Activated CD8-positive, alpha-beta memory T cell treated with anti-CD3 and anti-CD28 coated beads for 24 hours (primary cell): ENCODE measurements at regions not wholly inside any gene's neighbourhood (a gene's known extent, or its start where the extent isn't known, plus 50 kb on each side); places are given as distances from the start of the nearest gene placed in this dataset.
"Not testable (repeated sequence)": the region's sequence is repeated elsewhere in the genome, so short reads cannot be mapped to it uniquely, and the experiment has no call there.

ENCODE experiments used
- DNase-seq: peaks from one replicate; pipeline ENCODE4 v3.0.0-alpha.2; 2020

DNA sequence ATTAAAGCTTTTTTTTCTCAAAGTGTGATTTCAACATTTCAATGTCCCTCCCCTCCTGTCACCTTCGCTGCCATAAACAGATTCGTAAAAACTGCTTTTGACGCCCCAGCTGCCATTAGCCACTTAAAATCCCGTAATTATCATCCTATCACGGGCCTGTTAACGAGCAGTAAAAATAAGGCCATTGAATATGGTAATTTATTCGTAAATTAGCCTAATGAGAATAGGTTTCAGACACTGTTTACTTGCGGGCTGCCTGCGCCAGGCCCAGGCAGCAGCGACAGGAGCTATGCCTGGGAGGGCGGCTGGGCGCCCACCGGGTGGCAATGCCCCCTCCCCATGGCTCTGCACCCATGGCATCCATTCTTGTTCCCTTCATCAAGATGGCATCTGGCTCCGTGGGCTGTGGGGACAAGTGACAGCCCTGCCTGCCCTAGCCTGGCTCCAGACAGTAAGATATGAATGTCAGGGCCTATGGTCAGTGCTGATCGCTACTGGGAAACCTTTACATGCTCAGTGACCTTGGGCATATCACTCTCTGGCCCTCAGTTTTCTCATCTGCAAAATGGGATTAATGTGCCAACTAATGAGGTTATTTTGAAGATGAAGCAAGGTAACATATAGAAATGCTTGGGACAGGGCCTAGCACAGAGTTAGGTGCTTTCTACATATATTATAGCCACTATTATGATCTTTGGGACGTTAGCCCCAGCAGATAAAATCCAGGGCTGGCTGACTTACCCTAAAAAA is 500.8 kb downstream of the MN1 start:
- DNase-seq, result no peak

- no peak for DNase-seq
Measured at GRCh38 chr22:27302501-27302900, 499.1 kb downstream of the MN1 start.

GRCh38 chr22:27303718-27304117 is 497.8 kb downstream of the MN1 start:
- DNase-seq, result no peak

DNA sequence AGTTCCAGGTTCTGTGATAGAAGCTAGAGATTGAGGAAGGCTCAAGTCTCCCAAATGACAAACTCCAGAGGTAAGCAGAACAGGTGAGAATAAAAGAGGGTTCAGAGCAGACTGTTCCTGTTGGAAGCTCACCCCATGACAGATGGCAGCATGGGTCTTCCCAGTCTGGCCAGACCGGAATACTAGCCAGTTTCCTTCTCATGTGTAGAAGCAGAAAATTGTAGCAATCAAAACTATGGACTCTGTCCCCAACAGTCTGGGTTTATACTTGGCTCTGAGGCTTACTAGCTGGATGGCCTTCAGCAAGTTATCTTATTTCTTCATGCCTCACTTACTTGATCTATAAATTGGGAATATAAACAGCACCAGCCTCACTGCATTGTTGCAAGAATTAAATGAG is 494.8 kb downstream of the MN1 start:
- no peak for DNase-seq

- DNase-seq, result no peak
Measured at GRCh38 chr22:27307545-27308247, 493.9 kb downstream of the MN1 start.

DNA sequence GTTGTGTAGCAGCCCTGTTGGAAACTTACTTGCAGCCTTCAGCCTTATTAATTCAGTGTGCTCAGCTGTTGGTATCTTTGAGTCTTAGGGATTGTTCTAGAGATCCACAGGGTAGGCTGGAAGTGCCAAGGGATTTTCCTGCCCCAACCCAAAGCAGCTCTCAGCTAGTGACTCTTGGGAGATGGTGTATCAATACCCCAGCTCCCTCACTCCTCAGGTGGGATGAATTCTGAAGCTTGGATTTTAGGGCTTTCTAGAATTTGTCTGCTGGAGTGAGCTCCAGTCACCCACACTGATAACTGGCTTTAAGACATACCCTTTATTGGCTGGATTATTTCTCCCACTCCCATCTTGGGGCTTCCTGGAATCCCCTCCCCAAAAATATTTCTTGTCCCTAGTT is 493.0 kb downstream of the MN1 start:
- no peak for DNase-seq

- DNase-seq, result no peak
Measured at GRCh38 chr22:27309697-27310096, 491.9 kb downstream of the MN1 start.

GRCh38 chr22:27310966-27311697 is 490.4 kb downstream of the MN1 start:
- DNase-seq, result no peak

- no peak for DNase-seq
Measured at GRCh38 chr22:27311698-27312550, 489.6 kb downstream of the MN1 start.

DNA sequence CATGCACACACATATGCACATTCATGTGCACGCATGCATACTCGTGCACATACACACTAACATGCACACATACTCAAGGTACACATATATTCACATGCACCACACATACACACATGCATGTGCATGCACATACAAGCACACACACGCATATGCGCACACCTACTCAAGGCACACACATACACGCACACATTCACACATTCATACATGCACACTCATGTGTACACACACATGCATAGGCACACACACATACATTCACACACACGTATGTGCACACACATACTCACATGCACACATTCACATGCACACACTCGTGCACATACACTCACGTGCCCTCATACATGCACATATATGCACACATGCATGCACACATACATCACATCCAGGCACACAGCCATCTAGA is 489.0 kb downstream of the MN1 start:
- DNase-seq, result no peak

DNA sequence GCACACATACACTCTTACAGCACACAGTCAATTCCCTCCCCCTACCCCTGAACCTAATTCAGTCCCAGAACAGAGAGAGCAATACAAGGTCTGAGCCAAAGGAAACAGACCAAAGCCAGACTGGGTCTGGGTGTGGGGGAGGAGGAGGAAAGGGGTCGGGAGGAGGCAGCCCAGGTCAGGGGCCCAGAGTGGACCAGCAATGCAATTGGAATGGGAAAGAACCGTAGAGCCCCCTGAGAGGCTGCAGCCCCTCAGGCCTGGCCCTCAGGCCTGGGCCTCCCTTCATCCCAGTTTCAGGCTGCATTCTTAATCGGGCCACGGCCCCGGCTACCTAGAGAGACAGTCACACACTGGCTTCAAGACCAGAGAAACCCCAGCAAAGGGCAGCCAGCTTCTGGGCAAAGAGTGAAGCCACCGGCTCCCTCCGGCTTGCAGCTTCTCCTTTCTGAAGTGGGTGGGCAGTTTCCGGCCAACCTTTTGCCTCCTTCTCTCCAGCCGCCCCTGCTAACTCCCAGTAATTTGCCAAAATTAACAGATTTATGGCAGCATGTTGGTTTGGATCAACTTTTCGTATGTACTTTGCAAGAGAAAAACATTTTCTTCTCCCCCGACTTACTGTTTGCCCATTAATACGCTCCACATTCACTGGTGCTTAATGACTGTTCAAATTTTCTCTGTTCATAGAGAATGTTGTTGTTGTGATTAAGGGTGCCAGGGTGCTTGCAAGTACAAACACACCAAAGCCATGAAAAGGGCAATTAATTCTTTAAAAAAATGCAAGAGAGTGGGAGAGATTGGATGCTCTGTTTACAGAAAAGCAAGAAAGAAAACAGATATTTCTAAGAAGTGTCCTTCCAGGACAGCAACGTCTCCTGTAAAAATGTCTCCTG is 488.3 kb downstream of the MN1 start:
- no peak for DNase-seq

GRCh38 chr22:27314276-27314807 is 487.2 kb downstream of the MN1 start:
- DNase-seq, result no peak

- no peak for DNase-seq
Measured at GRCh38 chr22:27315833-27316232, 485.7 kb downstream of the MN1 start.

DNA sequence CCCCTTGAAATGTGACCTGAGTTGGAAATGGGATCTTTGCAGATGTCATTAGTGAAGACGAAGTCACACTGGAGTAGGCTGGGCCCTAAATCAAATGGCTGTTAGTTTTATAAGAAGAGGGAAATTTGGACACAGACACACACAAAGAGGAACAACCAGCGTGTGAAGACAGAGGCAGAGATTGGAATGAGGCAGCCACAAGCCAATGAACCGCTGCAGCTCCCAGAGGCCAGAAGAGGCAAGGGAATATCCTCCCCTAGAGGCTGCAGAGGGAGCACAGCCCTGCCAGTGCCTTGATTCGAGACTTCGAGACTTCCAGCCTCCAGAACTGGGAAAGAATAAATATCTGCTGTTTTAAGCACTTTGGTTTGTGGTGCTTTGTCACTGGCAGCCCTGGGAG is 484.5 kb downstream of the MN1 start:
- no peak for DNase-seq

- DNase-seq, result no peak
Measured at GRCh38 chr22:27317971-27318428, 483.6 kb downstream of the MN1 start.

DNA sequence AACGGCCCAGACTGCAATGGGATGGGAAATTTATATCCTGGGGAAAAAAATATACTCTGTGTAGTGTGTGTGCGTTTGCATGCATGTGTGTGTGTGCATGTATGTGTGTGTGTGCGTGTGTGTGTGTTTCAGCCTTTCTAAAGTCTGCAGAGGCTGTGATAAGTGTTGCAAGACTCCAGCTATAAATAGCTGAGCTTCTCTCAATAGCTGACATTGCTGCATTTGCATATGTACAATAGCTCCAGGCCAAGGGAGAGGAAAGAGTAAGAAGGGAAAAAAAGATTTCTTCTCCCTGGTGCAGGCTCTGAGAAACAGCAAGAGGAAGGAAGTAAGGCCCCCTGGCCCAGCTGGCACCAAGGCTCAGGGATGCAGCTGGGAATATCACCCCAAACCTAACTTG is 483.0 kb downstream of the MN1 start:
- DNase-seq, result no peak

DNA sequence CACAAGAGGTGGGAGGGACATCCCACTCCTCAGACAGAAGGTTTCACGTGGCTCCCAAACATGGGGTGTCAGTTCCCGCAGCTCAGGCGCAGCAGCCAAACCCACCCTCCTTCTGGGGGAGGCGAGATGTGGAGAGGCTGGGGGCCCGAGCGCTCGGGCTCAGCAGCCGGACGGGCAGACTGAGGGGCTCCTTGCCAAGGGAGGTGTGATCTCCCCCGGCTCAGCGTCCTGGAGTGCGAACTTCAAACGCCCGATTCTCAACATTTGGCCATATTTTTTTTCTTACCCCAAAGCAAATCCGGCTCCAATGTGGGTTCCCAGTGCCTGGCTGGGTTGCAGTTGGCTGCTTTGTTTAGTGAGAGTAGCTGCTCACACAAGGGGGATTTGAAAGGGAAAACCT is 477.9 kb downstream of the MN1 start:
- DNase-seq, result no peak

DNA sequence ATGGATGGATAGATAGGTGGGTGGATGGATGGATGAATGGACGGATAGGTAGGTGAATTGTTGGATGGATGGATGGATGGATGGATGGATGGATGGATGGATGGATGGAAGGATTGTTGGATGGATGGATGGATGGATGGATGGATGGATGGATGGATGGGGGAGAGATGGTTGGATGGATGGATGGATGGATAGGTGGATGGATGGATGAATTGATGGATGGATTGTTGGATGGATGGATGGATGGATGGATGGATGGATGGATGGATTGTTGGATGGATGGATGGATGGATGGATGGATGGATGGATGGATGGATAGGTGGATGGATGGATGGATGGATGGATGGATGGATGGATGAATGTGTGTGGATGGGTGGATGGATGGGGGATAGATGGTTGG is 476.6 kb downstream of the MN1 start:
- DNase-seq, result not testable (repeated sequence)

DNA sequence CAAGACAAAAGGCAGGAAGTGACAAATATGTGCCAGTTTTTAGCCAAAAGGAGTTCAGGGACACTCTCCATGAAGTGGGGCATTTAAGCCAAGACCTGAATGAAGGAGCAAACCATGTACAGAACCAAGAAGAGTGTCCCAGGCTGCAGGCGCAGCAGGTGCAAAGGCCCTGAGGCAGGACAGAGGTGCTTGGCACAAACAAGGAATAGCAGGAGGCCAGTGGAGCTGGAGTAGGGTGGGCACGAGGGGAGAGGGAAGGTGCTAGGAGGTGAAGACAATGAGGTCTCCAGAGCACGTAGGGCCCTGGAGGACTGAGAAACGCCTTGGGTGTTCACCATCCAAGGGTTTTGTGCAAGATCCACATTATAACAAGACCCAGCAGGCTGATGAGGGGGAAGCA is 474.1 kb downstream of the MN1 start:
- DNase-seq, result no peak

GRCh38 chr22:27327981-27328721 is 473.4 kb downstream of the MN1 start:
- DNase-seq, result no peak
